Caco-2 (cell line): ENCODE measurements at regions not wholly inside any gene's neighbourhood (a gene's known extent, or its start where the extent isn't known, plus 50 kb on each side); places are given as distances from the start of the nearest gene placed in this dataset.

Experiments
- BruUV-seq: library from RNA; stranded (reverse); fragments of 400-500 nt; replicated peaks from 2 replicates; lab custom pipeline; 2021; lab: Mats Ljungman, UMichigan
- CTCF ChIA-PET: fragments of 300-600 bp; sonication (Branson Sonifier 250); formaldehyde crosslinking; loops from one replicate; lab custom pipeline; 2022; ENCODE audit warnings: antibody characterized with exemption; lab: Charles Lee
- POLR2A ChIA-PET: fragments of 300-600 bp; sonication (Branson Sonifier 250); formaldehyde crosslinking; loops from one replicate; lab custom pipeline; 2022; ENCODE audit warnings: antibody characterized with exemption; lab: Charles Lee
- DNase-seq, 2 experiments: peaks; one replicate each; pipeline versions ENCODE4 v3.0.0 to v3.0.0-alpha.2; 2020 to 2022
- H3K27me3 ChIP-seq: replicated peaks from 2 replicates; pipeline ENCODE4 v1.6.0; 2011; ENCODE audit warnings: low read length; ENCODE audit not compliant: control insufficient read depth, insufficient read depth
- H3K36me3 ChIP-seq: 2 replicates; pipeline ENCODE4 v1.5.1; 2011; ENCODE audit warnings: low read length; ENCODE audit not compliant: control insufficient read depth, insufficient read depth
- H3K4me1 ChIP-seq: fragments of 250-450 bp; sonication (Bioruptor Pico); 2 replicates; pipeline ENCODE4 v1.5.1; 2020; ENCODE audit warnings: mild to moderate bottlenecking
- H3K4me3 ChIP-seq: 2 replicates; pipeline ENCODE4 v1.5.1; 2011; ENCODE audit warnings: low read depth, mild to moderate bottlenecking, control low read depth, low read length
- H3K9me3 ChIP-seq: fragments of 250-450 bp; sonication (Bioruptor Pico); 2 replicates; pipeline ENCODE4 v1.5.1; 2020; ENCODE audit warnings: mild to moderate bottlenecking, moderate library complexity
- H3K27ac Mint-ChIP-seq: one replicate; pipeline ENCODE4 v1.8.0; 2022; ENCODE audit warnings: mixed read lengths; ENCODE audit not compliant: unreplicated experiment
- H3K27me3 Mint-ChIP-seq: one replicate; pipeline ENCODE4 v1.8.0; 2022; ENCODE audit warnings: mixed read lengths; ENCODE audit not compliant: insufficient read depth, unreplicated experiment
- H3K36me3 Mint-ChIP-seq: one replicate; pipeline ENCODE4 v1.8.0; 2022; ENCODE audit warnings: mild to moderate bottlenecking, mixed read lengths; ENCODE audit not compliant: insufficient read depth, unreplicated experiment
- H3K4me1 Mint-ChIP-seq: one replicate; pipeline ENCODE4 v1.8.0; 2022; ENCODE audit warnings: low read depth, mixed read lengths; ENCODE audit not compliant: unreplicated experiment
- H3K4me3 Mint-ChIP-seq: one replicate; pipeline ENCODE4 v1.8.0; 2022; ENCODE audit warnings: mild to moderate bottlenecking, moderate library complexity, mixed read lengths; ENCODE audit not compliant: unreplicated experiment
- H3K9me3 Mint-ChIP-seq: one replicate; pipeline ENCODE4 v1.8.0; 2022; ENCODE audit warnings: mixed read lengths; ENCODE audit not compliant: unreplicated experiment
- intact Hi-C: fragments of 100-400 bp; cut with micrococcal nuclease; formaldehyde crosslinking; loops from one replicate; pipeline ENCODE4 v1.10.0; 2022; ENCODE audit not compliant: unreplicated experiment
- TF ChIP-seq, protein P1 (sequence below), 2 experiments: fragments of 200-600 bp in 1 of 2; IDR thresholded peaks; 1 replicate in 1 of 2; 2 replicates in 1 of 2; pipeline versions ENCODE4 v1.5.1 to v1.8.0; 2011 to 2022; ENCODE audit warnings: antibody characterized with exemption in 1 of 2, control low read depth in 1 of 2, inconsistent platforms in 1 of 2, low read depth in 1 of 2, low read length in 1 of 2, mild to moderate bottlenecking in 1 of 2, moderate library complexity in 1 of 2; ENCODE audit not compliant: insufficient read depth in 1 of 2, severe bottlenecking in 1 of 2, unreplicated experiment in 1 of 2

- Mint-ChIP-seq H3K36me3 (no peaks in the 10 kb centered on the region), H3K4me3 (no peak overlapping the region), H3K4me1 (no peaks in the 10 kb centered on the region), H3K27me3 (no peaks in the 10 kb centered on the region), H3K9me3 (no peaks in the 10 kb centered on the region), H3K27ac (no peak overlapping the region)
- intact Hi-C loops: no loop called here
- no peak overlapping the region for H3K4me3 ChIP-seq
- no peaks in the 10 kb centered on the region for H3K36me3 ChIP-seq
- no peaks in the 10 kb centered on the region for H3K27me3 ChIP-seq
- no peaks in the 10 kb centered on the region for H3K9me3 ChIP-seq
- no peak for DNase-seq
- no peaks in the 10 kb centered on the region for H3K4me1 ChIP-seq
- TF ChIP-seq, protein P1, sequence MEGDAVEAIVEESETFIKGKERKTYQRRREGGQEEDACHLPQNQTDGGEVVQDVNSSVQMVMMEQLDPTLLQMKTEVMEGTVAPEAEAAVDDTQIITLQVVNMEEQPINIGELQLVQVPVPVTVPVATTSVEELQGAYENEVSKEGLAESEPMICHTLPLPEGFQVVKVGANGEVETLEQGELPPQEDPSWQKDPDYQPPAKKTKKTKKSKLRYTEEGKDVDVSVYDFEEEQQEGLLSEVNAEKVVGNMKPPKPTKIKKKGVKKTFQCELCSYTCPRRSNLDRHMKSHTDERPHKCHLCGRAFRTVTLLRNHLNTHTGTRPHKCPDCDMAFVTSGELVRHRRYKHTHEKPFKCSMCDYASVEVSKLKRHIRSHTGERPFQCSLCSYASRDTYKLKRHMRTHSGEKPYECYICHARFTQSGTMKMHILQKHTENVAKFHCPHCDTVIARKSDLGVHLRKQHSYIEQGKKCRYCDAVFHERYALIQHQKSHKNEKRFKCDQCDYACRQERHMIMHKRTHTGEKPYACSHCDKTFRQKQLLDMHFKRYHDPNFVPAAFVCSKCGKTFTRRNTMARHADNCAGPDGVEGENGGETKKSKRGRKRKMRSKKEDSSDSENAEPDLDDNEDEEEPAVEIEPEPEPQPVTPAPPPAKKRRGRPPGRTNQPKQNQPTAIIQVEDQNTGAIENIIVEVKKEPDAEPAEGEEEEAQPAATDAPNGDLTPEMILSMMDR (IDR thresholded peaks at IDR 0.05; ENCODE audit: insufficient read depth in 1 of 2, low read depth in 1 of 2, low read length in 1 of 2, severe bottlenecking in 1 of 2, unreplicated experiment in 1 of 2): no peak
- no TSS peak for BruUV-seq
- ChIA-PET POLR2A (interaction anchor here (0.8 kb wide), 1 partner anchor 60 kb away, joined by 8 read pairs; the partner anchor contains the start of gene YWHAQ), CTCF (interaction anchor here (0.6 to 0.8 kb wide), 3 partner anchors 124 to 135 kb away, joined by 3 read pairs; partner anchors contain the start of gene ADAM17)
Measured at GRCh38 chr2:9690252-9690651, 59.5 kb upstream of the YWHAQ start.

DNA sequence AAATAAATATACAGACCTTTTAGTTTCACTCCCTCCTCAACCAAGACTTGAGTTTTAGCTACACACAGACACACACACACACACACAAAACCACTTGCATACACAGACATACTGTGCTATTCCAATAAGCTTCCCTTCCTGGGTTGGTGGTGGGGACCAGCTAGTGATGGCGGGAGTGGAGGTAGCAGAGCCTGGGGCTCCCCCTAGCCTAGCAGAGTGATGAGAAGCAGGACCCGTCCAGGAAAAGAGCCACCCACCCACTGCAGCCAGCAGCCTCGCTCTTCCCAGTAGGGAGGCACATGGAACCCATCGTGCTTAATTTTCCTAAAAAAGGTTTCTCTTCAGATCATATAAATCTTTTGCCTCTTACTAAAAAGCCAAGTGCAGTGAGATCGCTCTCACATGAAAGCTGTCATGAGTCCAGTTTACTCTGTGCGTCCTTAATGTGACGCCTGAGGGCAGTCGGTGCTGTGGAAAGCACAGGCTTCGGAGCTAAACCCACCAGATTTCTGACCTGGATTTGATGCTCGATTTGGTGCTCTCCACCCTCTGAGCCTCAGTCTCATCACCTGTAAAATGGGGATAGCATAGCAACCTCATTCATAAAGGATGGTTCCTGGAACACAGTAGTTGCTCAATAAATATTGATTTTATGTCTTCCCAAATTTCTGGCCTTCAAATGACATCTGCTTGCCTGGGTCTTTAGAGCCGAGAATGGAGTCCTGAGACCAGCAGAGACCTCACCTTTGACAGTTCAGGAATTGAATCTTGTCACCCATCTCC lies 60.1 kb upstream of the YWHAQ start:
- Mint-ChIP-seq H3K4me3 (no peak overlapping the region), H3K36me3 (no peaks in the 10 kb centered on the region), H3K27me3 (no peaks in the 10 kb centered on the region), H3K9me3 (no peaks in the 10 kb centered on the region), H3K27ac (no peak overlapping the region), H3K4me1 (no peaks in the 10 kb centered on the region)
- Histone ChIP-seq H3K4me1 (peaks cover 5% of the 10 kb centered on the region), H3K27me3 (no peaks in the 10 kb centered on the region), H3K36me3 (no peaks in the 10 kb centered on the region), H3K4me3 (no peak overlapping the region), H3K9me3 (no peaks in the 10 kb centered on the region)
- intact Hi-C loops: no loop called here
- TF ChIP-seq, protein P1 (IDR thresholded peaks at IDR 0.05; ENCODE audit: insufficient read depth in 1 of 2, low read depth in 1 of 2, low read length in 1 of 2, severe bottlenecking in 1 of 2, unreplicated experiment in 1 of 2): no peak
- no TSS peak for BruUV-seq
- CTCF ChIA-PET: interaction anchor here (0.6 to 0.8 kb wide), 3 partner anchors 123 to 136 kb away, joined by 3 read pairs; partner anchors contain the start of gene ADAM17
- DNase-seq: no peak
- POLR2A ChIA-PET: interaction anchor here (0.8 kb wide), 1 partner anchor 60 kb away, joined by 8 read pairs; the partner anchor contains the start of gene YWHAQ

- ChIA-PET POLR2A (interaction anchor here (0.8 kb wide), 1 partner anchor 62 kb away, joined by 3 read pairs; the partner anchor contains the start of gene YWHAQ), CTCF (no interaction called here)
- Mint-ChIP-seq H3K36me3 (no peaks in the 10 kb centered on the region), H3K4me3 (no peak overlapping the region), H3K27me3 (no peaks in the 10 kb centered on the region), H3K9me3 (no peaks in the 10 kb centered on the region), H3K27ac (no peak overlapping the region), H3K4me1 (peaks cover 11% of the 10 kb centered on the region)
- Histone ChIP-seq H3K36me3 (no peaks in the 10 kb centered on the region), H3K4me3 (no peak overlapping the region), H3K9me3 (no peaks in the 10 kb centered on the region), H3K27me3 (no peaks in the 10 kb centered on the region), H3K4me1 (peaks cover 22% of the 10 kb centered on the region)
- no TSS peak for BruUV-seq
- no peak for DNase-seq
- intact Hi-C loops: no loop called here
- TF ChIP-seq, protein P1 (IDR thresholded peaks at IDR 0.05; ENCODE audit: insufficient read depth in 1 of 2, low read depth in 1 of 2, low read length in 1 of 2, severe bottlenecking in 1 of 2, unreplicated experiment in 1 of 2): no peak
Measured at GRCh38 chr2:9692456-9693195, 61.8 kb upstream of the YWHAQ start.
